ENCODE measurements at regions not wholly inside any gene's neighbourhood (a gene's known extent, or its start where the extent isn't known, plus 50 kb on each side); places are given as distances from the start of the nearest gene placed in this dataset.

- no peak for ATAC-seq
- TF ChIP-seq PATZ1 (CRISPR knock-in tag; IDR thresholded peaks at IDR 0.05; ENCODE audit: borderline replicate concordance): no peak
- no peak for TF ChIP-seq ZFP3 (CRISPR knock-in tag; IDR thresholded peaks at IDR 0.05)
- TF ChIP-seq GLIS3 (CRISPR knock-in tag; IDR thresholded peaks at IDR 0.05): no peak
- no peak for TF ChIP-seq ARNTL (CRISPR knock-in tag; IDR thresholded peaks at IDR 0.05; ENCODE audit: borderline replicate concordance, low read depth)
- no peak for TF ChIP-seq TCF4 (CRISPR knock-in tag; IDR thresholded peaks at IDR 0.05; ENCODE audit: borderline replicate concordance)
- TF ChIP-seq ZNF70 (CRISPR knock-in tag; IDR thresholded peaks at IDR 0.05): no peak
- TF ChIP-seq CREB5 (CRISPR knock-in tag; IDR thresholded peaks at IDR 0.05; ENCODE audit: low read depth): no peak
- TF ChIP-seq POU6F1 (CRISPR knock-in tag; IDR thresholded peaks at IDR 0.05; ENCODE audit: borderline replicate concordance, low read depth): no peak
- no peak for TF ChIP-seq RARB (CRISPR knock-in tag; IDR thresholded peaks at IDR 0.05)
- TF ChIP-seq ZNF8 (CRISPR knock-in tag; IDR thresholded peaks at IDR 0.05): no peak
Measured at GRCh38 chr16:6571044-6571443, 761.6 kb upstream of the RBFOX1 start.

- no peak for ATAC-seq
- TF ChIP-seq ZFP30 (CRISPR knock-in tag; IDR thresholded peaks at IDR 0.05): no peak
- TF ChIP-seq CREB5 (CRISPR knock-in tag; IDR thresholded peaks at IDR 0.05; ENCODE audit: low read depth): no peak
- TF ChIP-seq ISL1 (CRISPR knock-in tag; IDR thresholded peaks at IDR 0.05): no peak
- TF ChIP-seq ZNF8 (CRISPR knock-in tag; IDR thresholded peaks at IDR 0.05): no peak
Measured at GRCh38 chr16:6570530-6570929, 762.1 kb upstream of the RBFOX1 start.

GRCh38 chr16:6562986-6563385 is 769.7 kb upstream of the RBFOX1 start:
- TF ChIP-seq POU6F1 (CRISPR knock-in tag; IDR thresholded peaks at IDR 0.05; ENCODE audit: borderline replicate concordance, low read depth) (no peak), ZNF70 (CRISPR knock-in tag; IDR thresholded peaks at IDR 0.05) (no peak), ESRRG (CRISPR knock-in tag; IDR thresholded peaks at IDR 0.05) (no peak), PATZ1 (CRISPR knock-in tag; IDR thresholded peaks at IDR 0.05; ENCODE audit: borderline replicate concordance) (no peak), ZFP30 (CRISPR knock-in tag; IDR thresholded peaks at IDR 0.05) (no peak), CREB5 (CRISPR knock-in tag; IDR thresholded peaks at IDR 0.05; ENCODE audit: low read depth) (no peak), TSHZ2 (CRISPR knock-in tag; IDR thresholded peaks at IDR 0.05) (no peak), OSR1 (CRISPR knock-in tag; IDR thresholded peaks at IDR 0.05) (no peak), BACH2 (CRISPR knock-in tag; IDR thresholded peaks at IDR 0.05; ENCODE audit: borderline replicate concordance) (no peak), ISL1 (CRISPR knock-in tag; IDR thresholded peaks at IDR 0.05) (no peak), TOX (CRISPR knock-in tag; IDR thresholded peaks at IDR 0.05; ENCODE audit: borderline replicate concordance) (no peak), ZNF565 (CRISPR knock-in tag; conservative IDR thresholded peaks at IDR 0.05; ENCODE audit: low read depth) (no peak), ZFP3 (CRISPR knock-in tag; IDR thresholded peaks at IDR 0.05) (no peak), ZC3H10 (CRISPR knock-in tag; IDR thresholded peaks at IDR 0.05) (no peak), ZNF8 (CRISPR knock-in tag; IDR thresholded peaks at IDR 0.05) (no peak), TCF4 (CRISPR knock-in tag; IDR thresholded peaks at IDR 0.05; ENCODE audit: borderline replicate concordance) (no peak), PPARA (CRISPR knock-in tag; IDR thresholded peaks at IDR 0.05; ENCODE audit: borderline replicate concordance) (no peak), ARNTL (CRISPR knock-in tag; IDR thresholded peaks at IDR 0.05; ENCODE audit: borderline replicate concordance, low read depth) (no peak)
- ATAC-seq: no peak

All from SK-N-SH treated with all-trans-retinoic acid at 6 μM for 48 hours (cell line).